ENCODE measurements at regions not wholly inside any gene's neighbourhood (a gene's known extent, or its start where the extent isn't known, plus 50 kb on each side); places are given as distances from the start of the nearest gene placed in this dataset.

DNA sequence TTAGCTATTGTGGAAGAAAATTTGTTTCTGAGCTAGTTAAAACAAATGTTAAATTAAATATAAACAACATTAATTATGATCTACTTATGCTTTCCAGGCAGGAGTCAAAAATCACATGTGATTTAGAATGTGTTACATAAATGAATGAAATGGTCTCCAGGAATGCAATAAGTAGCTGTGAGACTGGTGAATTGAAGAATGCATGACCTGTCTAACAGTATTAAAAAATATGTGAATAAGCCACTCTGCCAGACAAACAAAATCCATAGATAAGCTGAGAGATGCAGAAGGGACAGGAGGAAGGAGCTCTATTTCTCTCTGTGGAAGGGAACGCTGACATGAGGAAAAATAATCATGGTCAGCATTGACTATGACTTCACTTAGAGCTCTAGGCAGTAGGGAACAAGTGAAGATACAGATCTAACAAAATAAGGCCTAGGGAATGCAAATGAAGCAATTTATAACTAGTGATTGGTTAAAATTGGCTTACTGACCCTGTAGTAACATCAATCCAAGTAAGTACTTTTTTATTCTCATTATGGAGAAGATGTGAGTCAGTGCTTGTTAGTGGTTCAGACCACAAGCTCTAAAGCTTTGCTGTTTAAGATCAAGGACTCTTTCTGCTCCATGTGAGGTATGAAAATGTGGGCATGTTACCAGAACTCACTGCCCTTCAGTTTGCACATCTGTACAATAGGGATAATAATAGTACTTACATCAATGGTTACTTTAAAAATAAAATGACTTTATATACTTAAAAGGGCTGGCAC lies 432.6 kb downstream of the MMUT start:
- TF ChIP-seq ZNF565 (CRISPR knock-in tag; conservative IDR thresholded peaks at IDR 0.05; ENCODE audit: low read depth) (no peak), GLIS3 (CRISPR knock-in tag; IDR thresholded peaks at IDR 0.05) (no peak), ZFP30 (CRISPR knock-in tag; IDR thresholded peaks at IDR 0.05) (no peak), ZFP3 (CRISPR knock-in tag; IDR thresholded peaks at IDR 0.05) (no peak), ARNTL (CRISPR knock-in tag; IDR thresholded peaks at IDR 0.05; ENCODE audit: borderline replicate concordance, low read depth) (no peak), SNAI2 (CRISPR knock-in tag; IDR thresholded peaks at IDR 0.05) (no peak)

All from SK-N-SH treated with all-trans-retinoic acid at 6 μM for 48 hours (cell line).